SK-N-SH treated with all-trans-retinoic acid at 6 μM for 48 hours (cell line): ENCODE measurements at regions not wholly inside any gene's neighbourhood (a gene's known extent, or its start where the extent isn't known, plus 50 kb on each side); places are given as distances from the start of the nearest gene placed in this dataset.

ENCODE experiments used
- ATAC-seq: fragments of 200-7000 bp; cut with Tn5 transposase; 3 replicates; pipeline ENCODE4 v1.9.1; 2020; ENCODE audit warnings: mild to moderate bottlenecking, moderate library complexity
- ARNTL ChIP-seq: fragments of 450-650 bp; formaldehyde crosslinking; IDR thresholded peaks from 2 replicates; pipeline ENCODE4 v1.5.0; 2020; ENCODE audit warnings: low read depth, mild to moderate bottlenecking, moderate library complexity, borderline replicate concordance
- BACH2 ChIP-seq: fragments of 250-450 bp; sonication (Bioruptor Pico); IDR thresholded peaks from 2 replicates; pipeline ENCODE4 v1.9.0; 2021; ENCODE audit warnings: mild to moderate bottlenecking, borderline replicate concordance
- ESRRG ChIP-seq: fragments of 250-450 bp; sonication (Bioruptor Pico); IDR thresholded peaks from 2 replicates; pipeline ENCODE4 v1.6.1; 2021; ENCODE audit warnings: mild to moderate bottlenecking
- GLIS3 ChIP-seq: fragments of 250-450 bp; sonication (Bioruptor Pico); IDR thresholded peaks from 2 replicates; pipeline ENCODE4 v1.5.0; 2020; ENCODE audit warnings: mild to moderate bottlenecking, moderate library complexity
- ISL1 ChIP-seq: fragments of 250-450 bp; sonication (Bioruptor Pico); IDR thresholded peaks from 2 replicates; pipeline ENCODE4 v2.1.2; 2022; ENCODE audit warnings: mild to moderate bottlenecking, moderate library complexity
- OSR1 ChIP-seq: fragments of 250-450 bp; sonication (Bioruptor Pico); IDR thresholded peaks from 2 replicates; pipeline ENCODE4 v1.8.0; 2022; ENCODE audit warnings: moderate library complexity, mild to moderate bottlenecking, inconsistent platforms
- RARB ChIP-seq: fragments of 250-450 bp; sonication (Bioruptor Pico); IDR thresholded peaks from 2 replicates; pipeline ENCODE4 v1.8.0; 2021; ENCODE audit warnings: mild to moderate bottlenecking, moderate library complexity
- SNAI2 ChIP-seq: fragments of 250-450 bp; sonication (Bioruptor Pico); IDR thresholded peaks from 2 replicates; pipeline ENCODE4 v1.5.0; 2020; ENCODE audit warnings: mild to moderate bottlenecking, moderate library complexity
- TCF4 ChIP-seq: fragments of 250-450 bp; sonication (Bioruptor Pico); IDR thresholded peaks from 2 replicates; pipeline ENCODE4 v1.8.0; 2021; ENCODE audit warnings: mild to moderate bottlenecking, moderate library complexity, borderline replicate concordance
- TOX ChIP-seq: fragments of 250-450 bp; sonication (Bioruptor Pico); IDR thresholded peaks from 2 replicates; pipeline ENCODE4 v1.8.0; 2021; ENCODE audit warnings: mild to moderate bottlenecking, moderate library complexity, borderline replicate concordance
- TSHZ2 ChIP-seq: fragments of 250-450 bp; sonication (Bioruptor Pico); IDR thresholded peaks from 2 replicates; pipeline ENCODE4 v1.5.0; 2020; ENCODE audit warnings: mild to moderate bottlenecking, moderate library complexity
- ZFP3 ChIP-seq: fragments of 250-450 bp; sonication (Bioruptor Pico); IDR thresholded peaks from 2 replicates; pipeline ENCODE4 v1.5.0; 2020; ENCODE audit warnings: mild to moderate bottlenecking, moderate library complexity
- ZFP30 ChIP-seq: fragments of 450-650 bp; formaldehyde crosslinking; IDR thresholded peaks from 2 replicates; pipeline ENCODE4 v1.5.0; 2022; ENCODE audit warnings: mild to moderate bottlenecking, moderate library complexity
- ZNF565 ChIP-seq: fragments of 450-650 bp; formaldehyde crosslinking; conservative IDR thresholded peaks from 2 replicates; pipeline ENCODE4 v1.5.0; 2020; ENCODE audit warnings: low read depth, mild to moderate bottlenecking, moderate library complexity
- ZNF70 ChIP-seq: fragments of 450-650 bp; formaldehyde crosslinking; IDR thresholded peaks from 2 replicates; pipeline ENCODE4 v1.5.0; 2020; ENCODE audit warnings: mild to moderate bottlenecking, moderate library complexity
- ZNF8 ChIP-seq: fragments of 450-650 bp; formaldehyde crosslinking; IDR thresholded peaks from 2 replicates; pipeline ENCODE4 v1.5.0; 2020; ENCODE audit warnings: mild to moderate bottlenecking, moderate library complexity
- TF ChIP-seq, protein P1 (sequence below): fragments of 250-450 bp; sonication (Bioruptor Pico); IDR thresholded peaks from 2 replicates; pipeline ENCODE4 v1.8.0; 2021; ENCODE audit warnings: low read depth, mild to moderate bottlenecking, moderate library complexity, borderline replicate concordance
- TF ChIP-seq, protein P2 (sequence below): fragments of 250-450 bp; sonication (Bioruptor Pico); IDR thresholded peaks from 2 replicates; pipeline ENCODE4 v1.5.1; 2020; ENCODE audit warnings: low read depth, mild to moderate bottlenecking, moderate library complexity
- TF ChIP-seq, protein P3 (sequence below): fragments of 250-450 bp; sonication (Bioruptor Pico); IDR thresholded peaks from 2 replicates; pipeline ENCODE4 v1.5.1; 2021; ENCODE audit warnings: mild to moderate bottlenecking, moderate library complexity
- TF ChIP-seq, protein P4 (sequence below): fragments of 250-450 bp; sonication (Bioruptor Pico); IDR thresholded peaks from 2 replicates; pipeline ENCODE4 v1.8.0; 2020; ENCODE audit warnings: mild to moderate bottlenecking, moderate library complexity, borderline replicate concordance

GRCh38 chr1:209106861-209107260, 476.7 kb upstream of the CAMK1G start:
- ATAC-seq = no peak; the same call in 2 of the 3 replicates
- TF ChIP-seq ARNTL (no peak), TOX (no peak), ZNF8 (CRISPR knock-in tag) (no peak), SNAI2 (CRISPR knock-in tag) (no peak), TCF4 (CRISPR knock-in tag) (no peak), TSHZ2 (CRISPR knock-in tag) (no peak), OSR1 (no peak), BACH2 (CRISPR knock-in tag) (no peak), ESRRG (no peak), GLIS3 (no peak), ZNF565 (CRISPR knock-in tag) (no peak)
- TF ChIP-seq, protein P1, sequence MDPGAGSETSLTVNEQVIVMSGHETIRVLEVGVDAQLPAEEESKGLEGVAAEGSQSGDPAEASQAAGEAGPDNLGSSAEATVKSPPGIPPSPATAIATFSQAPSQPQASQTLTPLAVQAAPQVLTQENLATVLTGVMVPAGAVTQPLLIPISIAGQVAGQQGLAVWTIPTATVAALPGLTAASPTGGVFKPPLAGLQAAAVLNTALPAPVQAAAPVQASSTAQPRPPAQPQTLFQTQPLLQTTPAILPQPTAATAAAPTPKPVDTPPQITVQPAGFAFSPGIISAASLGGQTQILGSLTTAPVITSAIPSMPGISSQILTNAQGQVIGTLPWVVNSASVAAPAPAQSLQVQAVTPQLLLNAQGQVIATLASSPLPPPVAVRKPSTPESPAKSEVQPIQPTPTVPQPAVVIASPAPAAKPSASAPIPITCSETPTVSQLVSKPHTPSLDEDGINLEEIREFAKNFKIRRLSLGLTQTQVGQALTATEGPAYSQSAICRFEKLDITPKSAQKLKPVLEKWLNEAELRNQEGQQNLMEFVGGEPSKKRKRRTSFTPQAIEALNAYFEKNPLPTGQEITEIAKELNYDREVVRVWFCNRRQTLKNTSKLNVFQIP (CRISPR knock-in tag) = no peak

DNA sequence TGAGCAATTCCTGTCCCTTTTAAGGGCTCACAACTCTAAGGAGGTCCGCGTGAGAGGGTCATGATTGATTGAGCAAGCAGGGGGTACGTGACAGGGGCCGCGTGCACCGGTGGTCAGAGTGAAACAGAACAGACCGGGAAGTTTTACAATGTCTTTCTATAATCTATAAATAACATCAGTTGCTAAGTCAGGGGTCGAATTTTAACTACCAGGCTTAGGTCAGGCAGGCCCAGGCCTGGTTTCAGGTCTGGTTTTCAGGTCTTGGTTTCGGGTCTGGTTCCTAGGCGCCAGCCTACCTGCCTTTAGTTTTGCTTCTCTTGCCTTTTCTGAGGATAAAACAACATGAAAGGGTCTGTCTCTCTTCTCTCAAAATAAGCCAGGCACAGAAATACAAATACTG, 476.0 kb upstream of the CAMK1G start:
- TF ChIP-seq ISL1 (CRISPR knock-in tag) (no peak), ZFP30 (no peak), BACH2 (CRISPR knock-in tag) (no peak), ZNF70 (CRISPR knock-in tag) (no peak), ESRRG (no peak), TCF4 (CRISPR knock-in tag) (no peak), ARNTL (no peak), RARB (CRISPR knock-in tag) (no peak), ZNF8 (CRISPR knock-in tag) (no peak), GLIS3 (no peak), OSR1 (no peak), TOX (no peak), SNAI2 (CRISPR knock-in tag) (no peak), TSHZ2 (CRISPR knock-in tag) (no peak), ZFP3 (CRISPR knock-in tag) (no peak)
- TF ChIP-seq, protein P2, sequence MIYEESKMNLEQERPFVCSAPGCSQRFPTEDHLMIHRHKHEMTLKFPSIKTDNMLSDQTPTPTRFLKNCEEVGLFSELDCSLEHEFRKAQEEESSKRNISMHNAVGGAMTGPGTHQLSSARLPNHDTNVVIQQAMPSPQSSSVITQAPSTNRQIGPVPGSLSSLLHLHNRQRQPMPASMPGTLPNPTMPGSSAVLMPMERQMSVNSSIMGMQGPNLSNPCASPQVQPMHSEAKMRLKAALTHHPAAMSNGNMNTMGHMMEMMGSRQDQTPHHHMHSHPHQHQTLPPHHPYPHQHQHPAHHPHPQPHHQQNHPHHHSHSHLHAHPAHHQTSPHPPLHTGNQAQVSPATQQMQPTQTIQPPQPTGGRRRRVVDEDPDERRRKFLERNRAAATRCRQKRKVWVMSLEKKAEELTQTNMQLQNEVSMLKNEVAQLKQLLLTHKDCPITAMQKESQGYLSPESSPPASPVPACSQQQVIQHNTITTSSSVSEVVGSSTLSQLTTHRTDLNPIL (CRISPR knock-in tag) = no peak
- TF ChIP-seq, protein P3, sequence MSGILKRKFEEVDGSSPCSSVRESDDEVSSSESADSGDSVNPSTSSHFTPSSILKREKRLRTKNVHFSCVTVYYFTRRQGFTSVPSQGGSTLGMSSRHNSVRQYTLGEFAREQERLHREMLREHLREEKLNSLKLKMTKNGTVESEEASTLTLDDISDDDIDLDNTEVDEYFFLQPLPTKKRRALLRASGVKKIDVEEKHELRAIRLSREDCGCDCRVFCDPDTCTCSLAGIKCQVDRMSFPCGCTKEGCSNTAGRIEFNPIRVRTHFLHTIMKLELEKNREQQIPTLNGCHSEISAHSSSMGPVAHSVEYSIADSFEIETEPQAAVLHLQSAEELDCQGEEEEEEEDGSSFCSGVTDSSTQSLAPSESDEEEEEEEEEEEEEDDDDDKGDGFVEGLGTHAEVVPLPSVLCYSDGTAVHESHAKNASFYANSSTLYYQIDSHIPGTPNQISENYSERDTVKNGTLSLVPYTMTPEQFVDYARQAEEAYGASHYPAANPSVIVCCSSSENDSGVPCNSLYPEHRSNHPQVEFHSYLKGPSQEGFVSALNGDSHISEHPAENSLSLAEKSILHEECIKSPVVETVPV (CRISPR knock-in tag) = no peak
- no peak for ATAC-seq

GRCh38 chr1:209109001-209109785, 474.3 kb upstream of the CAMK1G start:
- no peak for ATAC-seq
- TF ChIP-seq ARNTL (no peak), ZNF70 (CRISPR knock-in tag) (no peak), BACH2 (CRISPR knock-in tag) (no peak), ZFP30 (no peak), GLIS3 (no peak), SNAI2 (CRISPR knock-in tag) (no peak)
- TF ChIP-seq, protein P3 (CRISPR knock-in tag) = no peak
- TF ChIP-seq, protein P4, sequence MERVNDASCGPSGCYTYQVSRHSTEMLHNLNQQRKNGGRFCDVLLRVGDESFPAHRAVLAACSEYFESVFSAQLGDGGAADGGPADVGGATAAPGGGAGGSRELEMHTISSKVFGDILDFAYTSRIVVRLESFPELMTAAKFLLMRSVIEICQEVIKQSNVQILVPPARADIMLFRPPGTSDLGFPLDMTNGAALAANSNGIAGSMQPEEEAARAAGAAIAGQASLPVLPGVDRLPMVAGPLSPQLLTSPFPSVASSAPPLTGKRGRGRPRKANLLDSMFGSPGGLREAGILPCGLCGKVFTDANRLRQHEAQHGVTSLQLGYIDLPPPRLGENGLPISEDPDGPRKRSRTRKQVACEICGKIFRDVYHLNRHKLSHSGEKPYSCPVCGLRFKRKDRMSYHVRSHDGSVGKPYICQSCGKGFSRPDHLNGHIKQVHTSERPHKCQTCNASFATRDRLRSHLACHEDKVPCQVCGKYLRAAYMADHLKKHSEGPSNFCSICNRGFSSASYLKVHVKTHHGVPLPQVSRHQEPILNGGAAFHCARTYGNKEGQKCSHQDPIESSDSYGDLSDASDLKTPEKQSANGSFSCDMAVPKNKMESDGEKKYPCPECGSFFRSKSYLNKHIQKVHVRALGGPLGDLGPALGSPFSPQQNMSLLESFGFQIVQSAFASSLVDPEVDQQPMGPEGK (CRISPR knock-in tag) = no peak
